Smooth muscle cell (in vitro differentiated cells): ENCODE measurements at regions not wholly inside any gene's neighbourhood (a gene's known extent, or its start where the extent isn't known, plus 50 kb on each side); places are given as distances from the start of the nearest gene placed in this dataset.
"Not testable (repeated sequence)": the region's sequence is repeated elsewhere in the genome, so short reads cannot be mapped to it uniquely, and the experiment has no call there.

ENCODE experiments used
- DNase-seq: peaks from one replicate; lab custom pipeline; 2025; ENCODE audit not compliant: unreplicated experiment; lab: John Stamatoyannopoulos, UW
- H2AFZ ChIP-seq: fragments of 200-600 bp; sonication (generic); 2 replicates; pipeline ENCODE4 v1.6.0; 2016; ENCODE audit warnings: antibody characterized with exemption, low read depth, mild to moderate bottlenecking
- H3F3A ChIP-seq: fragments of 200-600 bp; sonication (generic); 2 replicates; pipeline ENCODE4 v1.6.0; 2017; ENCODE audit warnings: antibody characterized with exemption, low read depth
- H3K27ac ChIP-seq: fragments of 200-600 bp; sonication (generic); 2 replicates; pipeline ENCODE4 v1.5.1; 2016; ENCODE audit warnings: low read depth, mild to moderate bottlenecking
- H3K27me3 ChIP-seq: fragments of 200-600 bp; sonication (generic); 2 replicates; pipeline ENCODE4 v1.6.1; 2016; ENCODE audit warnings: low read depth, mild to moderate bottlenecking
- H3K36me3 ChIP-seq: fragments of 200-600 bp; sonication (generic); 2 replicates; pipeline ENCODE4 v1.5.1; 2016; ENCODE audit warnings: low read depth
- H3K4me1 ChIP-seq: fragments of 200-600 bp; sonication (generic); 2 replicates; pipeline ENCODE4 v1.5.1; 2016; ENCODE audit warnings: low read depth
- H3K4me2 ChIP-seq: fragments of 200-600 bp; sonication (generic); 2 replicates; pipeline ENCODE4 v1.6.0; 2016; ENCODE audit warnings: mild to moderate bottlenecking
- H3K4me3 ChIP-seq: fragments of 200-600 bp; sonication (generic); 2 replicates; pipeline ENCODE4 v1.5.1; 2016; ENCODE audit warnings: mild to moderate bottlenecking
- H3K79me2 ChIP-seq: fragments of 200-600 bp; sonication (generic); 2 replicates; pipeline ENCODE4 v1.6.0; 2016; ENCODE audit warnings: low read depth, mild to moderate bottlenecking
- H3K9ac ChIP-seq: fragments of 200-600 bp; sonication (generic); 2 replicates; pipeline ENCODE4 v1.6.0; 2016; ENCODE audit warnings: low read depth
- H3K9me3 ChIP-seq: fragments of 200-600 bp; sonication (generic); replicated peaks from 2 replicates; pipeline ENCODE4 v1.5.1; 2016; ENCODE audit warnings: low read depth
- H4K20me1 ChIP-seq: fragments of 200-600 bp; sonication (generic); 2 replicates; pipeline ENCODE4 v1.6.0; 2016; ENCODE audit warnings: low read depth
- WGBS: methylation state at CpG from one replicate; pipeline ENCODE4 v1.1.7; 2016; ENCODE audit warnings: low lambda C conversion rate; 5-methylcytosine and 5-hydroxymethylcytosine counted together
- TF ChIP-seq, protein P1 (sequence below): fragments of 200-600 bp; sonication (generic); IDR thresholded peaks from 2 replicates; pipeline ENCODE4 v1.5.1; 2017; ENCODE audit warnings: borderline replicate concordance, mild to moderate bottlenecking, antibody characterized with exemption; ENCODE audit not compliant: insufficient read depth, poor library complexity, severe bottlenecking

DNA sequence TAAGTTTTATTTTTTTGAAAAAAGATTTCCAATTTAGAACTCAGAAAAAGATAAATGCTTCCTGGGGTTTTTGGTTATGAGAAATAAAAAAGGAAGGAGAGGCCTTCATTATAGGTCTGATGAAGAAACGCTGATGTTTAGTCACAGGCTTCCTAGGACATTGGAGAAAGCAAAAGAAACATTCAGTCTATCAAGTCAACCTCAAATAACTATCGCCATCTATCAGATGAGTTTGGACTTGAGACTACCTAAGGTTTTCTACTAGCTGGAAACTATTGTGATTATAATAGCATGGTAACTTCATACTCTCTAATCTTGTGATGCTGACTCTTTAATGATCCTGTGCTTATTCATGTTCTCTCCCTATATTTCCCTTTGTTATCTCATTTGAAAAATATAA lies 171.3 kb downstream of the TPBG start:
- Histone ChIP-seq H3K4me2 (no peak overlapping the region), H3K9ac (no peak overlapping the region), H3K36me3 (no peaks in the 10 kb centered on the region), H3F3A (no peaks in the 10 kb centered on the region), H3K4me3 (no peak overlapping the region), H3K27me3 (no peaks in the 10 kb centered on the region), H3K4me1 (peaks cover 15% of the 10 kb centered on the region), H3K79me2 (no peaks in the 10 kb centered on the region), H2AFZ (no peak overlapping the region), H4K20me1 (no peaks in the 10 kb centered on the region), H3K9me3 (no peaks in the 10 kb centered on the region), H3K27ac (no peak overlapping the region)
- 95% methylated on average over 2 of the region's 2 CpGs for WGBS
- TF ChIP-seq, protein P1, sequence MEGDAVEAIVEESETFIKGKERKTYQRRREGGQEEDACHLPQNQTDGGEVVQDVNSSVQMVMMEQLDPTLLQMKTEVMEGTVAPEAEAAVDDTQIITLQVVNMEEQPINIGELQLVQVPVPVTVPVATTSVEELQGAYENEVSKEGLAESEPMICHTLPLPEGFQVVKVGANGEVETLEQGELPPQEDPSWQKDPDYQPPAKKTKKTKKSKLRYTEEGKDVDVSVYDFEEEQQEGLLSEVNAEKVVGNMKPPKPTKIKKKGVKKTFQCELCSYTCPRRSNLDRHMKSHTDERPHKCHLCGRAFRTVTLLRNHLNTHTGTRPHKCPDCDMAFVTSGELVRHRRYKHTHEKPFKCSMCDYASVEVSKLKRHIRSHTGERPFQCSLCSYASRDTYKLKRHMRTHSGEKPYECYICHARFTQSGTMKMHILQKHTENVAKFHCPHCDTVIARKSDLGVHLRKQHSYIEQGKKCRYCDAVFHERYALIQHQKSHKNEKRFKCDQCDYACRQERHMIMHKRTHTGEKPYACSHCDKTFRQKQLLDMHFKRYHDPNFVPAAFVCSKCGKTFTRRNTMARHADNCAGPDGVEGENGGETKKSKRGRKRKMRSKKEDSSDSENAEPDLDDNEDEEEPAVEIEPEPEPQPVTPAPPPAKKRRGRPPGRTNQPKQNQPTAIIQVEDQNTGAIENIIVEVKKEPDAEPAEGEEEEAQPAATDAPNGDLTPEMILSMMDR, result no peak
- DNase-seq, result no peak

DNA sequence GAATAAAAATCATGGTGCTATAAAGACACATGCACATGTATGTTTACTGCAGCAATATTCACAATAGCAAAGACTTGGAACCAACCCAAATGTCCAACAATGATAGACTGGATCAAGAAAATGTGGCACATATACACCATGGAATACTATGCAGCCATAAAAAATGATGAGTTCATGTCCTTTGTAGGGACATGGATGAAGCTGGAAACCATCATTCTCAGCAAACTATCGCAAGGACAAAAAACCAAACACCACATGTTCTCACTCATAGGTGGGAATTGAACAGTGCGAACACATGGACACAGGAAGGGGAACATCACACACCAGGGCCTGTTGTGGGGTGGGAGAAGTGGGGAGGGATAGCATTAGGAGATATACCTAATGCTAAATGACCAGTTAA lies 185.9 kb downstream of the TPBG start:
- not testable (repeated sequence) for H3K36me3 ChIP-seq, H3F3A ChIP-seq, H3K9me3 ChIP-seq, H3K4me3 ChIP-seq, H3K4me1 ChIP-seq, H3K9ac ChIP-seq, H3K79me2 ChIP-seq, DNase-seq, H3K27ac ChIP-seq, H2AFZ ChIP-seq, H3K4me2 ChIP-seq, H3K27me3 ChIP-seq, H4K20me1 ChIP-seq
- 81% methylated on average over 2 of the region's 2 CpGs for WGBS

DNA sequence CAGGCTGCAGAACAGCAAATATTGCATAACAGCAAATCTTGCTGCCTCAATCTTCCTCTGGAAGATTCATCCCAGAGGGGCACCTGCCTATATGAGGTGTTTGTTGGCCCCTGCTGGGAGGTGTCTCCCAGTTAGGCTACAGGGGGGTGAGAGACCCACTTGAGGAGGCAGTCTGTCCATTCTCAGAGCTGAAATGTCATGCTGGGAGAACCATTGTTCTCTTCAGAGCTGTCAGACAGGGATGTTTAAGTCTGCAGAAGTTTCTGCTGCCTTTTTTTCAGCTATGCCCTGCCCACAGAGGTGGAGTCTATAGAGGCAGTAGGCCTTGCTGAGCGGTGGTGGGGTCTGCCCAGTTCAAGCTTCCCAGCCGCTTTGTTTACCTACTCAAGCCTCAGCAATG lies 187.7 kb downstream of the TPBG start:
- not testable (repeated sequence) for H3K4me2 ChIP-seq, H2AFZ ChIP-seq, H3K4me3 ChIP-seq, H3K79me2 ChIP-seq, H3K9me3 ChIP-seq, H3K9ac ChIP-seq, H3F3A ChIP-seq, H3K27me3 ChIP-seq, H3K27ac ChIP-seq, DNase-seq, H4K20me1 ChIP-seq, H3K4me1 ChIP-seq, H3K36me3 ChIP-seq
- WGBS, result 91% methylated on average over 2 of the region's 2 CpGs

DNA sequence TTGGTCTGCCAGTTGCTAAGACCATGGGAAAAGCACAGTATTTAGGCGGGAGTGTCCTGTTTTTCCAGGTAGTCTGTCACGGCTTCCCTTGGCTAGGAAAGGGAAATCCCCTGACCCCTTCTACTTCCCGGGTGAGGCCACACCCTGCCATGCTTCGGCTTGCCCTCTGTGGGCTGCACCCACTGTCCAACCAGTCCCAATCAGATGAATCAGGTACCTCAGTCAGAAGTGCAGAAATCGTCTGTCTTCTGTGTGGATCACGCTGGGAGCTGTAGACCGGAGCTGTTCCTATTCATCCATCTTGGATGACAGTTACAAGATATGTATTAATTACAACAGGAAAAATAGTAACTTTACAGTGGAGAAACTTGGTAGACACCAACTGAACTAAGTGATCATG lies 188.2 kb downstream of the TPBG start:
- Histone ChIP-seq H3K4me2 (no peak overlapping the region), H3K27me3 (no peaks in the 10 kb centered on the region), H3K36me3 (no peaks in the 10 kb centered on the region), H3K9me3 (no peaks in the 10 kb centered on the region), H3F3A (no peaks in the 10 kb centered on the region), H4K20me1 (no peaks in the 10 kb centered on the region), H2AFZ (no peak overlapping the region), H3K9ac (no peak overlapping the region), H3K4me3 (no peak overlapping the region), H3K4me1 (peaks cover 9% of the 10 kb centered on the region), H3K79me2 (no peaks in the 10 kb centered on the region), H3K27ac (no peak overlapping the region)
- TF ChIP-seq, protein P1, result no peak
- WGBS, result 92% methylated on average over 7 of the region's 7 CpGs
- no peak for DNase-seq

DNA sequence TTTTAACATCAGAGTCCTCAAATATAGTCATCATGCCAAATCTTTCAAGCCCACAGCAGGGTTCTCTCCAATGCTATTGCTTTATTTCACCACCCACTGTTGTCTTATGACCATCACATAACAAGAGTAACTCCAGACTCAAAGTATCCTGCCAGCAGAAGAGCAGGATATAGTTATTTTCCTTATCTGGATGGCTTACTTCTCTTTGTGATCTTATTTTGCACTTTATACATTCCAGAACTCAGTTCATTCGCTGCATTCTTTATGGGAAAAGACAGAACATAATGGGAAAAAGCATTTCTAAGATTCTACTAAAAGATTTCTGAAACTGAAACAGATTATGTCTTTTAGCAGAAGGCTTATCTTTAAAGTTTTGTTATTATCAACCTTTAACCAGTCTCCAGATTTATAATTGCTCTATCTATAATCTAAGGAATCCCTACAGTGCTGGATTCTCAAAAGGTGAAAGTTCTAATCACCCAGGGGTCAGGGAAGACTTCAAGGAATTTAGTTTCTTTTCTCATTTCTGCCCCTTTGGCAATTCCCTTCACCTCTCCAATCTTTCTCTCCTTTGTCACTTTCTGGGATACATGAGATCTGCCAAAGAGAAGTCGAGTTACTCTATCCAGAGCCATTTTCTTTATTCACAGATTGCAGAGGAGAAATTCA lies 190.4 kb downstream of the TPBG start:
- no peaks in the 10 kb centered on the region for H3K27me3 ChIP-seq
- H3K4me3 ChIP-seq, result no peak overlapping the region
- no peak overlapping the region for H2AFZ ChIP-seq
- WGBS, result 77% methylated on average over 2 of the region's 2 CpGs
- H3K4me1 ChIP-seq, result peaks cover 9% of the 10 kb centered on the region
- TF ChIP-seq, protein P1, result no peak
- no peak overlapping the region for H3K9ac ChIP-seq
- H3K9me3 ChIP-seq, result no peaks in the 10 kb centered on the region
- DNase-seq, result no peak
- H3K27ac ChIP-seq, result no peak overlapping the region
- H3K79me2 ChIP-seq, result no peaks in the 10 kb centered on the region
- H4K20me1 ChIP-seq, result no peaks in the 10 kb centered on the region
- H3K36me3 ChIP-seq, result no peaks in the 10 kb centered on the region
- H3F3A ChIP-seq, result no peaks in the 10 kb centered on the region
- H3K4me2 ChIP-seq, result no peak overlapping the region
